ENCODE measurements at regions not wholly inside any gene's neighbourhood (a gene's known extent, or its start where the extent isn't known, plus 50 kb on each side); places are given as distances from the start of the nearest gene placed in this dataset.

- TF ChIP-seq ZFX (IDR thresholded peaks at IDR 0.05) (no peak), CTCF (conservative IDR thresholded peaks at IDR 0.05) (no peak)
- H3K27ac ChIP-seq = no peak overlapping the region
These were observed 325.0 kb downstream of the ARL6IP6 start for GRCh38 chr2:153043385-153043784.

- no peak for TF ChIP-seq ZFX (IDR thresholded peaks at IDR 0.05)
- TF ChIP-seq CTCF (conservative IDR thresholded peaks at IDR 0.05) = no peak
- no peak overlapping the region for H3K27ac ChIP-seq
These were observed 310.2 kb downstream of the ARL6IP6 start for GRCh38 chr2:153028626-153029025.

GRCh38 chr2:153027533-153027932 is 309.1 kb downstream of the ARL6IP6 start:
- no peak for TF ChIP-seq CTCF (conservative IDR thresholded peaks at IDR 0.05)
- TF ChIP-seq ZFX (IDR thresholded peaks at IDR 0.05) = no peak

GRCh38 chr2:153020201-153020600 is 301.8 kb downstream of the ARL6IP6 start:
- no peak overlapping the region for H3K27ac ChIP-seq
- TF ChIP-seq CTCF (conservative IDR thresholded peaks at IDR 0.05) (no peak), ZFX (IDR thresholded peaks at IDR 0.05) (no peak)

More at GRCh38 chr2:153027533-153027932, 309.1 kb downstream of the ARL6IP6 start:
- no peak overlapping the region for H3K27ac ChIP-seq

GRCh38 chr2:153005071-153005730 is 286.8 kb downstream of the ARL6IP6 start:
- H3K27ac ChIP-seq = no peak overlapping the region
- TF ChIP-seq CTCF (conservative IDR thresholded peaks at IDR 0.05) = no peak
- TF ChIP-seq ZFX (IDR thresholded peaks at IDR 0.05) = no peak

GRCh38 chr2:153004627-153005026 is 286.2 kb downstream of the ARL6IP6 start:
- TF ChIP-seq ZFX (IDR thresholded peaks at IDR 0.05) (no peak), CTCF (conservative IDR thresholded peaks at IDR 0.05) (no peak)
- H3K27ac ChIP-seq = no peak overlapping the region

- no peak overlapping the region for H3K27ac ChIP-seq
- TF ChIP-seq ZFX (IDR thresholded peaks at IDR 0.05) = no peak
- no peak for TF ChIP-seq CTCF (conservative IDR thresholded peaks at IDR 0.05)
These were observed 255.7 kb downstream of the ARL6IP6 start for GRCh38 chr2:152974146-152974545.
